ENCODE measurements at regions not wholly inside any gene's neighbourhood (a gene's known extent, or its start where the extent isn't known, plus 50 kb on each side); places are given as distances from the start of the nearest gene placed in this dataset.
"Not testable (repeated sequence)": the region's sequence is repeated elsewhere in the genome, so short reads cannot be mapped to it uniquely, and the experiment has no call there.

GRCh38 chr3:104887069-104887468 lies 479.6 kb upstream of the ALCAM start:
- ATAC-seq: no peak

DNA sequence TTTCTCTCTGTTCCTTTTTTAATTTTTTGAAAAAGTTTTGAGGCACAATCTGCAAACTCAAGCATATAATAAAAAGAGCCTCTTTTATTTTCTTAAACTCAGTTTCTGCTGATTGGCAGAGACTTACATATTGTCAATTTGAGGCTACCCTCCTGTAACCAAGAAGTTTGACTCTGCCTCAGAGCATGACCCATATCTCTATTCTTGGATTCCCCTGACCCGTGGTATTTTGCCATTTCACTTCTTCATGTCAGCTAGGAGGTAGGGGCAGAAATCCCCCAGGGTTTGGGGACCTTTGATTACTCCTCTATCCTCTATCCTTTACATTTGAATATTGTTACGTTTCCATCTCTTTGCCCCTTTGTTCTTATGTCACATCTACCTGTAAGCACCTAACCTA lies 479.1 kb upstream of the ALCAM start:
- ATAC-seq: no peak

DNA sequence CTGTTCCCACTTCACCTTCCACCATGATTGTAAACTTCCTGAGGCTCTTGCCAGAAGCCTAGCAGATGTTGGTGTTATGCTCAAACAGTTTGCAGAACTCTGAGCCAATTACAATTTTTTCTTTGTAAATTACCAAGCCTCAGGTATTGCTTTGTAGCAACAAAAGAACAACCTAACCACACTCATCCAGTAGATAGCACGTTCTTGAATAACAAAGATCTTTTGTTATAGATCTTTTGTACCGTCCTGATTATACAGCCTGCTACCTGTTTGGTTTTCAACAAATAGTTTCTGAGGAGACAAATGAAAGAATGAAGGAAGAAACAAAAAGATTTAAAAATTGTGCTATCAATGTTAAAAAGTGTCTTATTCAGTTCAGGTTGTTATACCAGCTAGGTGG lies 474.7 kb upstream of the ALCAM start:
- no peak for ATAC-seq

GRCh38 chr3:104896624-104897023 lies 470.1 kb upstream of the ALCAM start:
- ATAC-seq: no peak

GRCh38 chr3:104901396-104901795 lies 465.3 kb upstream of the ALCAM start:
- no peak for ATAC-seq

DNA sequence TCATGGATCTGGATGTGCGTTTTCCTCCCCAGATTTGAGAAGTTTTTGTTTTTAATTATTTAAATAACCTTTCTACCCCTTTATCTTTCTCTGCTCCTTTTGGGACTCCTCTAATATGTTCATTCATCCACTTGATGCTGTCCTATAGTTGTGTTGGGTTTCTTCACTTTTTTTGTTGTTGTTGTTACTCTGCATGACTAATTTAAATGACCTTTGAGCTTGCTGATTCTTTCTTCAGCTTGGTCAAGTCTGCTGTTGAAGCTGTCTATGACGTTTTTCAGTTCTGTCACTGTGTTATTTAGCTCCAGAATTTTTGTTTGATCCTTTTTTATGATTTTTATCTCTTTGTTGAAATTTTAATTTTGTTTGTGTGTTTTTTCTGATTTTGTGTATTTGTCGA lies 463.6 kb upstream of the ALCAM start:
- no peak for ATAC-seq

GRCh38 chr3:104906001-104906639 lies 460.6 kb upstream of the ALCAM start:
- no peak for ATAC-seq

DNA sequence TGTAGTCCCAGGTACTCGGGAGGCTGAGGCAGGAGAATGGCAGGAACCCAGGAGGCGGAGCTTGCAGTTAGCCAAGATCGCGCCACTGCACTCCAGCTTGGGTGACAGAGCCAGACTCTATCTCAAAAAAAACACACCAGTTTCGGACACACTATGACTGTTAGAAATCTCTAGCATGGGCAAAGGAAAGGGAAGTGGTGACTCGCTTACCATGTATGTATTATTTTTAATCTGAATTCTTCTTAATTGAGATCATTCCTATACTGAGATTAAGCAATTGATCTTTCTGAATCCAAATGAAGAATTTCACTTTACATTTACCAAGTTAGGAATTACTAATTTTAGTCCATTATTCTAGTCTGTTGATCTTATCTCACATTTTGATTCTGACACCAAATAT lies 459.2 kb upstream of the ALCAM start:
- ATAC-seq: no peak

GRCh38 chr3:104908761-104909160 lies 457.9 kb upstream of the ALCAM start:
- ATAC-seq: no peak

DNA sequence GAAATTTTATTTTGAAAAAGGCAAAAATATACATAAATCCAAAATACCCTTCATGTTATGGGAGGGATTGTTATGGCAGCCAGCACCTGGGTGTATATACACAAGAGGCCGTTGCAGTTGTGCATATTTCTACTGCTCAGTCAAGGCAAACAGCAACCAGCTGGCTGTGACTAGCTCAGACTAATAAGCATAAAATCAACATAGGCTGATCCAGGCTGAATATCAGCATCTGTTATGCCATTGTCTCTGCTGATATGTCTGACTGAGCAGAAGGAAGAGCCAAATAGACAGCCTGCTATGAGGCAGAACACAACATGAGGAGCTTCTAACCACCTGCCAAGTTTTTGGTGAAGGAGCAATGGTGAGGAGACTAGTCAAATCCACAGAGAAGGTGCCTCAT lies 457.5 kb upstream of the ALCAM start:
- no peak for ATAC-seq

- ATAC-seq: no peak
Observed at GRCh38 chr3:104909721-104910120, 457.0 kb upstream of the ALCAM start.

DNA sequence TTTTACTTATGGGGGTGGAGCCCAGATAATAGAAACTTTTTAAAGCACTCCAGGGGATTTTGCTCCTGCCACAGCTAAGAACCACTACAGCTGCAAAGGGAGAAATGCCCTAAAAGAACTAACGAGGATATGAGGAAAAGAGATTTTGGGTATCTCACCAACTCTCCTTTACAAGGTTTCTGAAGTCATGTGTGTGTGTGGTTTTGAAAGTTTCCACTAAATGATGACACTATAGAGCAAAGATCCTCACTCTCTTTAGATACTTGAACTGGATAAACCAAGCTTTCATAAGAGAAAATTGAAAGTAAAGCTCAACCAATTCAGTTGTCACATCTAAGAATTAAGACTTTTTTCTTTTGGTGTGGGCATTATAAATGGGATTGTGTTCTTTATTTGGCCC lies 455.3 kb upstream of the ALCAM start:
- no peak for ATAC-seq

DNA sequence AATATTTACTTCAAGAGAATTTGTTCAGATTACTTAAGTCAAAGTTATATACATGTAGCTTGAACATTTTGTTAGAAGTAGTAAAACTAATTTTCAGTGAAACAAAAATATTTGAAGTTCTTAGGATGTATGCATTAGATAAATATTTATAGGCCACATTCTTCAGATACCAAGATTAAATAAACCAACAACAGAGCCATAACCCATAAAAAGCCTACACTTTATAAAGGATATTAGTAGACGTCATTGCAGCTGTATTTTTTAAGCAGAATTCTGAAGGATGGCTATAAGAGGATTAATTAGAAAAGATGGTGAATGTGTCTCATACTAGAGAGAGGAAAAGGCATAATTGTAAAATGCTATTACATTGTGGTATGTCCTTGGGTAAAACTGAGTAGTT lies 449.7 kb upstream of the ALCAM start:
- ATAC-seq: no peak

DNA sequence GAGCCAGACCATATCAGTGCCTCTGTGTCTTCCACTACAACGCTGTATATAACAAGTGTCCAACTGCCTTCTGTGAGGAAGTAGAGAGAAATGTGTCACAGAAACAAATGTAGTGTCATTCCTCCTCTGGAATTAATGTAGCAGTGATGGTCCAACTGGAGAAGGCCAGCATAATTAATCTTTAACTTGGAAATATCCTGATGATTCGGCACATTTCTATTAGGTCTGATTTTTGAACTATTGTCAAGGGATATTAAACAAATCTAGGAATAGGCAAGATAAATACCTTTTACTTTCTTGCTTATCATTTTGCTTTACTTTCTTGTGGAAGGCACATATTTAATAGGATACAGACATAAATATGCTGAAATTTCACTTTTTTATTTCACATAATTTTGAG lies 446.2 kb upstream of the ALCAM start:
- no peak for ATAC-seq

DNA sequence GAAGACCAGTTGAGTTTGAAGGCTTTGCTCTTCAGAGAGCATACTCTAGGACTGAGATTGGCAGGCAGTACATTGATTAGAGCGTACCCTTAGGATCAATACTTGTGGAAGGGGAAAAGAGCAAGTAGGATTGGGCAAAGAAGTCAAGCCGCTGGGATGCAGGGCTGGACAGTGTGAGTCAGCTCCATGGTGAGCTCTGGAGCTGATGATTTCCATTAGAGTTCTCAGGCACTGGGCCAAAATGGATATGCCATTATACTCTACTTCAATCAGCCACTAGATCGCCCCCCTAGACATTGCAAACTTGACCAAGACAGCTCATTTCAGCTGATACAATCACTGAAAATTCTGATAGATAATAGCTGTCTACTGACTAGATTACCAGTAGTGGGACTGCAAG lies 432.7 kb upstream of the ALCAM start:
- no peak for ATAC-seq

DNA sequence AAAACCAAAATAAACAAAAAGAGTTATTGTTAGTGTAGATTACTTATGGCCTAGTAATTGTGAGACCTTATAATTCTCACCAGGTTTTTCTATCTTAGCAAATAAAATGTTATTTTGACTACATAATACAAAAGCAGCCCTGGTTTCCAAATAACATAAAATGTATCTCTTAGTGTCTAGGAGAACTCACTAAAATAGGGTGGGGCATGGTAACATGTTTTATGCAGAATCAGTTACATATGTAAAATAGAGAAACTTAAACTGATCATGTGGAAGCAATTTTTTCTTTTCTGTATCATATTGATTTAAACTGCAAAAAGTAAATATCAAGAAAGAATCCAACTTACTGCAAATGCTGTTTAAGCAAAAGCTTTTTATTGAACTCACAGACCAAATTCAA lies 431.1 kb upstream of the ALCAM start:
- ATAC-seq: no peak

DNA sequence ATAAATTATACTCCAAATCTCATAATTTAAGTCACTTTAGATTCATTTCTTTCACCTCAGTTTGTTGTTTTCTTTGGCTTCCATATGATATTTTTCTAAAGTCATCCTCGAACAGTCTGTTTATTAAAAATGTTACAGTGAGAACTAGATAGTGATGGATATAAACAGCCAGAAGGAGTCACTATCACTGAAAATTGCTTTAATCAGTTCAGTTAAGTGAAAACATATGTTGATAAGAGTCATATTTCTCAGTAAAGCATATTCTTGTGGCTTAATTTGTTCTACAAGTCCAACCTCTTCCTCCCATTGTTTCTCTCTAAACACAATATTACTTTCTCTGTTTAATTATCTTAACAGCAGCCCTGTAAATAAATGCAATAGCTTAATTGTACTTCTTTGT lies 427.5 kb upstream of the ALCAM start:
- no peak for ATAC-seq

- no peak for ATAC-seq
Observed at GRCh38 chr3:104941785-104942184, 424.9 kb upstream of the ALCAM start.

DNA sequence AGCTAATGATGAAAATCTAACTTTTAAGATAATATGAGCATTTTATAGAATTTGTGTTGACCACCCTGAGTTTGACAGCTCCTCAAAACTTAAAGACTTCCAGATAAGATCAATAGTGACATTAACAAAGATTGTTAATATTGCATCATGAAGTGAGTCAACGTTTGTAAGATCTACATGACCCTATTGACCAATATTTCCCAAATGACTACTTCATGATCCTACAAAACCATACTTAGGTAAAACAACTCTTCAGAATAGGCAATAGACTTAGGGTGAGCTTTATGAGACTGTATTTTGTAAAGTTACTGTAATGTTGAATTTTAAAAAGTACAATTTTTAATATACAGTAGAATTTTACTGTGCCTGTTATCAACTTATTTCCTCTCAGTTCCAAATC lies 422.7 kb upstream of the ALCAM start:
- ATAC-seq: no peak

- ATAC-seq: no peak
Observed at GRCh38 chr3:104947943-104948342, 418.8 kb upstream of the ALCAM start.

GRCh38 chr3:104949810-104950209 lies 416.9 kb upstream of the ALCAM start:
- not testable (repeated sequence) for ATAC-seq

GRCh38 chr3:104951426-104951825 lies 415.3 kb upstream of the ALCAM start:
- no peak for ATAC-seq

DNA sequence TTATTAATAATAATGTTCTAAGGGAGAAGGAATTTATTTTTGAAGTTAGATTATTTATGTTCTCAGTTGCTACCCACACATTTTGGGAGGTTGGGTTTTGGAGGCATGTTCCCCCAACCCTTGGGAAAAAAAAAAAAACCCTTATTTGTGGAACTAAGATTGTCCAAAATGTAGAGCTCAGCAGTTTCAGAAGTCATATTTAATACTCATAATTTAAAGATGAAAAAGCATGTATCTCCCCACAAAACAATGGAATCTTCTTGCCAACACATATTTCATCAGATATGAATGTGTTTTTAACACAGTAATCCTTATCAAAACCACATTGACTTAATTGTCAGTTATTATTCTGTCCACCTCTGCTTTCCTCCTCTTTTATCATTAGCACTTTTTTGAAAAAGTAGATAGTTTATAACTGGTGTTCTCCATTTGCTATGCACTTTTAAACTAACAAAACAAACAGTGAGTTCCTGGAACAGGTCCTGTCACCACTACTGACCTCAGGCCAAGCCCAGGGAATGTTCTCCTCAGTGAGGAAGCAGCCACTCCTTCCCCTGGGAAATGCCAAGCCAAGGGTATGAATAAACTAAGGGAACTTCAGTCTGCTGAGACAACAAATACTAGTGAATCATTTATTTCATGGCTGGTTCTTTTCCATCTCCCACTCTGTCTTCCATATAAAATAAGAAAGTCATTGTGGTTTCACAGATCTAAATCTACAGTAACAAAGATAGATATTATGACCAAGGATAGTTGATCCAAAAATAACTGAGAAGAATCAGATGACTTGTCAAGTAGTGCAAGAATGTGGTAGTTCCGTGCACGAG lies 414.4 kb upstream of the ALCAM start:
- no peak for ATAC-seq

DNA sequence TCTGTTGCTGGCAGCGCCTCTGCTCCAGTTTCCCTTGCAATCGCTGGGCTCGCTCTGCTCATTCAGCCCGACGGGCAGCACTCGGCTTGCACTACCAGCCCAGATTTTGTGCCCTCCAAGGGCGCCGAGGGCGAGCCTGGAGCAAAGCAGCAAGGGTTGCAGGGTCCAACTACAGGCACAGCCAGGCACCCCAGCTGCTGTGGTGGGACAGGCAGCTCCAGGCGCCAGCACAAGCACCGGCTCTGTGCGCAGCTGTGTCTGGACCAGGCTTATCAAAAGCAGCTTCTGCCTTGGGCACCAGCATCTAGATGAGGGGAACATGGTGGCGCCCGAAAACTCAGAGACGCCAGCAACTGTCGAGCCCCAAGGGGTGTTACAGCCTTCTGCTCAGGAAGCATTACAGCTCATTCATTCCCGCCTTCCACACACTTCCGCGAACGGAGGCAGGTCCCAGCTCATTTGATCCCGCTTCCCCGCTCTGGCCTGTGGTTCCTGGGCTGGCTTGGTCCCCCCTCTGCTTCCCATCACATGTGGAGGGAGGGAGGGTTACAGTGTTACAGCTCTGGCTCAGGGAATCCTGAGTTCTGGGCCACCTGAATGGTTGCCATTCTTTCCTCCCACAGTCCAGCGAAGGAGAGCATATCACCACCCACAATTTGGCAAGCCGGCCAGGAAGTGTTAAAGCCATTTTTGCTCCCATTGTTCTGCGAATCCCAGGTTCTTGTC lies 409.9 kb upstream of the ALCAM start:
- ATAC-seq: no peak
